ENCODE measurements at regions not wholly inside any gene's neighbourhood (a gene's known extent, or its start where the extent isn't known, plus 50 kb on each side); places are given as distances from the start of the nearest gene placed in this dataset.
A peak's percentile ranks its signal among the peaks of the same experiment; 100 is the strongest.

DNA sequence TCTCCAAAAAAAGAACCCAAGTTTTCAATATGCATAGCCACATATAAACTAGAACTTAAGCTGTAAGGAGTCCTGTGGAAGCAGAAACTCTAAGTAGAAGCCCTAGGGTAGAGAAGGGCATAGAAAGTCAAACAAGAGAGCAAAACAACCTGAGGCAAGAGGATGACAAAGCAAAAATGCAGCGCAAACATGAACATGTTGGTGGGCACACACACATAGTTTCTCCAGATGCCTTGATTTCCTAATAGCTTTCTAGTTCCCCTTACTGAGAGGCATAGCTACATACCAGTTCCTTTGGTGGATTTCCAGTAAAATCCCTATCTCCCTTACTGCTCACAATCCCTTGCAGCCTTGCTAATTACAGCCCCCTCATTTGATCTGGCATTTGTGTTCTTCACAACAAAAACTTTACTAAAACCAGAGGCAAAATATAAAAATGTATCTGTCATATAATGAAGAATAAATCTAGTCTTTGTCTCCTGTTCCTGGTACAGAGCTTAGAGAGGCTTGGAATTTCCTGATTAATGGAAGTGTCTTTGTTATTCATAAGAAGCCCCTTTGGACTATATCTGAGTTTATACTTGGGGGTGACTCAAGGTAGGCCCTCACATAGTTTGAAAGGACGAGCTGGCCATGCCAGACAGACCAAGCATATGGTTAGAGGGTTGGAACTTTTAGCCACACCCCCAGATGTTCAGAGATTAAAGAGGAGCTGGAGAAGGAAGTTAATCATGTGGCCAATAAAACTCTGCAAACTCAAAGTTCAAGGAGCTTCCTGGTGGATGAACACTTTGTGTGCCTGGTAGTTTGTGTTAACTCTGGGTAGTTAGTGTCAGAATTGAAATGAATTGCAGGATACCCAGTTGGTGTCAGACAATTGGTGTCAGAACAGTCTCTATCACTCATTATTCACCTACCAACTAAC is 52.7 kb upstream of the ZCCHC13 start:
- ATAC-seq: peak; percentile 58
- intact Hi-C loops (cut with DNase I): no loop called here
- no peak for DNase-seq (ENCODE audit: low spot score)

- no peak for DNase-seq (ENCODE audit: low spot score)
- no peak for ATAC-seq
- intact Hi-C loops (cut with DNase I): no loop called here
These were observed 53.4 kb upstream of the ZCCHC13 start for GRCh38 chrX:74250574-74250973.

DNA sequence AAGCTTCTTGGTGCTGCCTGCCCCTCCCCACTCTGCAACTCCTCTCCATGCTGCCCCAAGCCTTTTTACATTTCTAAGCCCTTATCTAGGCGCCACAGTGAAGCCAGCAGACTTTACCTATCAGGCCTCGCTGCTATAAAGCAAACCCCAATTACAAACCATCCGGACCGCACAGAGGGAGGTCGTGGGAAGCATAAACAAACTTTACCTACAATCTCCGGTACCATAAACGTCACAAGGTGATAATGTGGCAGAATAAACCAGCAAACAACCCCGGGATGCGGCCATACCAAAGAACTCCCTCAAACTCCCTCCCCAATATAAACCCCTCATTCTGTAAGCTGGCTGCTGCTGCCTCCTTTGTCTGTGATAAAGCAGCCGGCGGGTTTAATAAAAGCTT is 54.0 kb upstream of the ZCCHC13 start:
- intact Hi-C loops (cut with DNase I): no loop called here
- DNase-seq (ENCODE audit: low spot score) (no peak), ATAC-seq (no peak)

DNA sequence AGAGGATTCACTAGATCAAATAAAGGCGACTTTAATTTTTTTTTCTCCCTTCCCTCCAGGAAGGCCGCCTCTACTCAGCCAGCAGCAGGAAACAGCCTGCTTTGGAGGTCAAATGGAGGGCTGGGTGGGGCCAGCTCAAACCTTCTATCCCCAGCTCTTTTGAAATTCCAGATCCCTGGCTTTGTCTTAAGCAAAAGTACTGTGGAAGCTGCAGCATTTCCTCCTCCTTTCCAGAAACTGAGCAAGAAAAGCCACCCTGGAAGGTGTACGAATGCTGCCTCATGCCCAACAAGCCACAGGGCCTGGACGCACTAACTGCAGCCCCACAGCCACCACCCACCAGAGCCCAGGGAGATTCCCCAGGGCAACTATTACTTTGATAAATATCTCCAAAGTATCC is 55.1 kb upstream of the ZCCHC13 start:
- ATAC-seq (no peak), DNase-seq (ENCODE audit: low spot score) (no peak)
- intact Hi-C loops (cut with DNase I): no loop called here

- DNase-seq (ENCODE audit: low spot score) (no peak), ATAC-seq (no peak)
- intact Hi-C loops (cut with DNase I): no loop called here
These were observed 57.5 kb upstream of the ZCCHC13 start for GRCh38 chrX:74246524-74246923.

GRCh38 chrX:74242484-74243138 is 61.4 kb upstream of the ZCCHC13 start:
- DNase-seq (ENCODE audit: low spot score) (no peak), ATAC-seq (peak; percentile 48)
- intact Hi-C loops (cut with DNase I): no loop called here

- no peak for ATAC-seq
- no peak for DNase-seq (ENCODE audit: low spot score)
- intact Hi-C loops (cut with DNase I): no loop called here
These were observed 61.9 kb upstream of the ZCCHC13 start for GRCh38 chrX:74242050-74242449.

- ATAC-seq (no peak), DNase-seq (ENCODE audit: low spot score) (no peak)
- intact Hi-C loops (cut with DNase I): no loop called here
These were observed 65.2 kb upstream of the ZCCHC13 start for GRCh38 chrX:74238771-74239170.

- DNase-seq (ENCODE audit: low spot score) (no peak), ATAC-seq (no peak)
- intact Hi-C loops (cut with DNase I): no loop called here
These were observed 69.2 kb upstream of the ZCCHC13 start for GRCh38 chrX:74234818-74235217.

- no peak for ATAC-seq
- intact Hi-C loops (cut with DNase I): no loop called here
- no peak for DNase-seq (ENCODE audit: low spot score)
These were observed 71.1 kb upstream of the ZCCHC13 start for GRCh38 chrX:74232859-74233258.

DNA sequence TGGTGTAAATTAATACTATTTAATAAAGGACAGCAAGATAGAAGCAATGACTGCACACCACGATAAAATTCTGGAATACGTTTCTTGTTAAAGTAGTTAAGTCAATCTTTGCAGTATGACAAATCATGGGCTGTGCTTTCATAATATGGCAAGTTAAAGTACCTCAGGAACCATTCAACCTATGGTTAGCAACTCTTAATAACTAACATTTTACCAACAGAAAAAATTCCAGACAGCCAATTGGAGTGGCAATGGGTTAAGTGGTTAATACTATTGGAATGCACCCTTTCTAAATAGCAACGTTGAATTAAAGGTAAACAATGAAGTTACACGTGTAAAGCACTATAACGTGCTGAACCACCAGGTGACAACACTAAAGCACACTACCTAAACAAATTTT is 72.4 kb upstream of the ZCCHC13 start:
- DNase-seq (ENCODE audit: low spot score) (no peak), ATAC-seq (no peak)
- intact Hi-C loops (cut with DNase I): no loop called here

GRCh38 chrX:74230094-74230493 is 73.9 kb upstream of the ZCCHC13 start:
- no peak for ATAC-seq
- DNase-seq (ENCODE audit: low spot score): no peak
- intact Hi-C loops (cut with DNase I): no loop called here

GRCh38 chrX:74225111-74225510 is 78.9 kb upstream of the ZCCHC13 start:
- no peak for DNase-seq (ENCODE audit: low spot score)
- intact Hi-C loops (cut with DNase I): no loop called here
- ATAC-seq: no peak

DNA sequence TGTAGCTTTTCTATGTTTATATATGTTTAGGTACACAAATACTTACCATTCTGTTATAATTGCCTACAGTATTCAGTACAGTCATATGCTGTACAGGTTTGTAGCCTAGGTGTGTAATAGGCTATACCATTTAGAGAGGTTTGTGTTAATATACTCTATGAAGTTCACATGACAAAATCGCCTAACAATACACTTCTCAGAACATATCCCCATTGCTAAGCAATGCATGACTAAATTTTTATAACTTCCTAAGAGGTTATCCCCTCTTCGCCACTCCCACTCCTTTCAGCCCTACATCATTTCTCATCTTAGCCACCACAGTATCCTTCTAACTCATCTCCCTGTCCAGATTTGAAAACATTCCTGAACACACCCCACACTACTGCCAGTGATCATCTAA is 83.7 kb upstream of the ZCCHC13 start:
- no peak for ATAC-seq
- no peak for DNase-seq (ENCODE audit: low spot score)
- intact Hi-C loops (cut with DNase I): no loop called here

GRCh38 chrX:74218895-74219294 is 85.1 kb upstream of the ZCCHC13 start:
- ATAC-seq (no peak), DNase-seq (ENCODE audit: low spot score) (no peak)
- intact Hi-C loops (cut with DNase I): no loop called here

- intact Hi-C loops (cut with DNase I): no loop called here
- no peak for ATAC-seq
- DNase-seq (ENCODE audit: low spot score): no peak
These were observed 87.6 kb upstream of the ZCCHC13 start for GRCh38 chrX:74216421-74216820.

DNA sequence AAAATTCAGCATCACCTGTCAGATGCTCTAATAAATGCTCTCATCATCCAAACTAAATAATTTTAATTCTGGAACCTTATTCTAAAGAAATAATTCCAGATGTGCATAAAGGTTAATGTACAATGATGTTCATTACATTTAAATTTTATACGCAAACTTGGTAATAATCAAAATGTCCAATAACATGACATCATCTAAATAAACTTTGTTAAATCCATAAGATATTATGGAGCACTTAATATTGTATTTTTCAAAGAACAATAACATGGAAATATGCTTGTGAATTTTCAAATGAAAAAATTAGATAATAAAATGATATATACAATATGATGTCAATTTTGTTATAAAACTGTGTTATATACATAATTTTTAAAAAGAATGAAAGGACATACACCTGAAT is 92.1 kb upstream of the ZCCHC13 start:
- DNase-seq (ENCODE audit: low spot score) (no peak), ATAC-seq (no peak)
- intact Hi-C loops (cut with DNase I): no loop called here

DNA sequence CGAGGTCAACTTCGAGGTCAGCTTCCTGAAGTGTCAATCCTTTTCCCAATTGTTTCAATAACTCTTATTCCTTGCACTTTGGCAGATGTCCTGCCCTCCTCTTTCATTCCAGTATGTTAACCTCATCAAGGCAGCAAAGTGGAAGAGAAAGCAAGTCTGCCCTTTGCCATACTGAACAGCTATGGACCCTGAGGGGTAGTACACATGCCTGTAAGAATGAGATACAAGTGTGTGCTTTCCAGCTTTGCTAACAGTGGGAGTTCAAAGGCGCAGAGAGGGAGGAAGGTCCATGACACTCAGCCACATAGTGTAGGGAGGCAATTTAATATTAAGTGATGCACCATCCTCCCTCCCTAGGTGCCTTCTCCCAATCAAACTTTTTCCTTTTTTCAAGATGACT is 96.4 kb upstream of the ZCCHC13 start:
- DNase-seq (ENCODE audit: low spot score) (no peak), ATAC-seq (no peak)
- intact Hi-C loops (cut with DNase I): no loop called here

GRCh38 chrX:74195605-74196004 is 108.4 kb upstream of the ZCCHC13 start:
- DNase-seq (ENCODE audit: low spot score) (no peak), ATAC-seq (no peak)
- intact Hi-C loops (cut with DNase I): no loop called here

GRCh38 chrX:74195120-74195519 is 108.9 kb upstream of the ZCCHC13 start:
- intact Hi-C loops (cut with DNase I): no loop called here
- ATAC-seq: no peak
- no peak for DNase-seq (ENCODE audit: low spot score)

GRCh38 chrX:74187211-74187610 is 116.8 kb upstream of the ZCCHC13 start:
- no peak for DNase-seq (ENCODE audit: low spot score)
- ATAC-seq: no peak
- intact Hi-C loops (cut with DNase I): no loop called here

Data from sciatic nerve (tissue), 2 donors.